ENCODE measurements at regions not wholly inside any gene's neighbourhood (a gene's known extent, or its start where the extent isn't known, plus 50 kb on each side); places are given as distances from the start of the nearest gene placed in this dataset.

DNA sequence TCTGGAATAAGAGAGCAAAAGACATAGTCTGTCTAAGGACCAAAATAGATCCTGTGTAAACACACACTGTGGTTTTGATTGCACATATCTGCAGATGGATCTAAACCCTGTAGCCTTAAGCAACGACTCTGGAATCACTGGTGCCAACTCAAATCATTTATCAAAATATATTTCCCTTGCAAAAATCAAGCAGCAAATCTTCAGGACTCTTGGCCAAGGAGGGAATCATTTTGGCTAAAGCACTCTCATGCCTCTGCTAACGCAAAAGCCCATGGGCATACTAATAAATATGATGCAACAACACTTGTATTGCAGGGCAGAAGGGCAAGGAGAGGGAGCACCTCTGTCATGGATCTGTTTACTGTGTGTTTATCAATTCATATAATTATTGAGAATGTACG lies 155.4 kb upstream of the DUSP10 start:
- TF ChIP-seq CTCF (IDR thresholded peaks at IDR 0.05) (no peak), EP300 (IDR thresholded peaks at IDR 0.05) (no peak), POLR2AphosphoS5 (IDR thresholded peaks at IDR 0.05) (no peak)
